ENCODE measurements at regions not wholly inside any gene's neighbourhood (a gene's known extent, or its start where the extent isn't known, plus 50 kb on each side); places are given as distances from the start of the nearest gene placed in this dataset.

- H3K4me3 Mint-ChIP-seq (ENCODE audit: unreplicated experiment) = no peak overlapping the region
Measured at GRCh38 chr12:75583355-75583754, 71.9 kb upstream of the KRR1 start.

GRCh38 chr12:75581515-75581914, 70.1 kb upstream of the KRR1 start:
- Mint-ChIP-seq H3K36me3 (ENCODE audit: insufficient read depth, unreplicated experiment) (no peaks in the 10 kb centered on the region), H3K4me1 (ENCODE audit: low read depth, unreplicated experiment) (peaks cover 7% of the 10 kb centered on the region), H3K4me3 (ENCODE audit: unreplicated experiment) (no peak overlapping the region), H3K27me3 (ENCODE audit: insufficient read depth, unreplicated experiment) (no peaks in the 10 kb centered on the region), H3K27ac (ENCODE audit: unreplicated experiment) (no peak overlapping the region), H3K9me3 (ENCODE audit: unreplicated experiment) (no peaks in the 10 kb centered on the region)
- ChIA-PET CTCF (no interaction called here), POLR2A (no interaction called here)
- TF ChIP-seq CTCF (IDR thresholded peaks at IDR 0.05; ENCODE audit: insufficient read depth in 1 of 2, low read depth in 1 of 2, low read length in 1 of 2, severe bottlenecking in 1 of 2, unreplicated experiment in 1 of 2) = no peak
- Histone ChIP-seq H3K27me3 (replicated peaks; ENCODE audit: control insufficient read depth, insufficient read depth, low read length) (no peaks in the 10 kb centered on the region), H3K36me3 (ENCODE audit: control insufficient read depth, insufficient read depth, low read length) (no peaks in the 10 kb centered on the region), H3K4me1 (peaks cover 9% of the 10 kb centered on the region; the same call in 1 of the 2 replicates), H3K9me3 (no peaks in the 10 kb centered on the region), H3K4me3 (ENCODE audit: low read depth, low read length) (no peak overlapping the region)
- no peak for DNase-seq
- intact Hi-C loops (cut with micrococcal nuclease; ENCODE audit: unreplicated experiment) = no loop called here
- no TSS peak for BruUV-seq (replicated peaks)

More at GRCh38 chr12:75583355-75583754, 71.9 kb upstream of the KRR1 start:
- intact Hi-C loops (cut with micrococcal nuclease; ENCODE audit: unreplicated experiment) = no loop called here
- peaks cover 3% of the 10 kb centered on the region for H3K4me1 Mint-ChIP-seq (ENCODE audit: low read depth, unreplicated experiment)
- TF ChIP-seq CTCF (IDR thresholded peaks at IDR 0.05; ENCODE audit: insufficient read depth in 1 of 2, low read depth in 1 of 2, low read length in 1 of 2, severe bottlenecking in 1 of 2, unreplicated experiment in 1 of 2) = no peak
- no peaks in the 10 kb centered on the region for H3K9me3 Mint-ChIP-seq (ENCODE audit: unreplicated experiment)
- H3K4me1 ChIP-seq = peaks cover 6% of the 10 kb centered on the region; the same call in 1 of the 2 replicates
- H3K36me3 ChIP-seq (ENCODE audit: control insufficient read depth, insufficient read depth, low read length) = no peaks in the 10 kb centered on the region
- H3K27me3 Mint-ChIP-seq (ENCODE audit: insufficient read depth, unreplicated experiment) = no peaks in the 10 kb centered on the region
- no peak overlapping the region for H3K27ac Mint-ChIP-seq (ENCODE audit: unreplicated experiment)
- H3K36me3 Mint-ChIP-seq (ENCODE audit: insufficient read depth, unreplicated experiment) = no peaks in the 10 kb centered on the region
- ChIA-PET CTCF (no interaction called here), POLR2A (no interaction called here)
- BruUV-seq (replicated peaks) = no TSS peak
- no peaks in the 10 kb centered on the region for H3K27me3 ChIP-seq (replicated peaks; ENCODE audit: control insufficient read depth, insufficient read depth, low read length)
- H3K4me3 ChIP-seq (ENCODE audit: low read depth, low read length) = no peak overlapping the region
- no peak for DNase-seq
- no peaks in the 10 kb centered on the region for H3K9me3 ChIP-seq

- CTCF ChIA-PET = no interaction called here
- POLR2A ChIA-PET = no interaction called here
- H3K36me3 ChIP-seq (ENCODE audit: control insufficient read depth, insufficient read depth, low read length) = no peaks in the 10 kb centered on the region
- Mint-ChIP-seq H3K27ac (ENCODE audit: unreplicated experiment) (no peak overlapping the region), H3K4me3 (ENCODE audit: unreplicated experiment) (no peak overlapping the region), H3K36me3 (ENCODE audit: insufficient read depth, unreplicated experiment) (no peaks in the 10 kb centered on the region), H3K9me3 (ENCODE audit: unreplicated experiment) (no peaks in the 10 kb centered on the region), H3K4me1 (ENCODE audit: low read depth, unreplicated experiment) (peaks cover 7% of the 10 kb centered on the region), H3K27me3 (ENCODE audit: insufficient read depth, unreplicated experiment) (no peaks in the 10 kb centered on the region)
- no peak for DNase-seq
- H3K4me3 ChIP-seq (ENCODE audit: low read depth, low read length) = no peak overlapping the region
- TF ChIP-seq CTCF (IDR thresholded peaks at IDR 0.05; ENCODE audit: insufficient read depth in 1 of 2, low read depth in 1 of 2, low read length in 1 of 2, severe bottlenecking in 1 of 2, unreplicated experiment in 1 of 2) = no peak
- intact Hi-C loops (cut with micrococcal nuclease; ENCODE audit: unreplicated experiment) = no loop called here
- peaks cover 5% of the 10 kb centered on the region; the same call in 1 of the 2 replicates for H3K4me1 ChIP-seq
- H3K9me3 ChIP-seq = no peaks in the 10 kb centered on the region
- no TSS peak for BruUV-seq (replicated peaks)
- H3K27me3 ChIP-seq (replicated peaks; ENCODE audit: control insufficient read depth, insufficient read depth, low read length) = no peaks in the 10 kb centered on the region
Measured at GRCh38 chr12:75579552-75579951, 68.1 kb upstream of the KRR1 start.
